ENCODE measurements at regions not wholly inside any gene's neighbourhood (a gene's known extent, or its start where the extent isn't known, plus 50 kb on each side); places are given as distances from the start of the nearest gene placed in this dataset.

DNA sequence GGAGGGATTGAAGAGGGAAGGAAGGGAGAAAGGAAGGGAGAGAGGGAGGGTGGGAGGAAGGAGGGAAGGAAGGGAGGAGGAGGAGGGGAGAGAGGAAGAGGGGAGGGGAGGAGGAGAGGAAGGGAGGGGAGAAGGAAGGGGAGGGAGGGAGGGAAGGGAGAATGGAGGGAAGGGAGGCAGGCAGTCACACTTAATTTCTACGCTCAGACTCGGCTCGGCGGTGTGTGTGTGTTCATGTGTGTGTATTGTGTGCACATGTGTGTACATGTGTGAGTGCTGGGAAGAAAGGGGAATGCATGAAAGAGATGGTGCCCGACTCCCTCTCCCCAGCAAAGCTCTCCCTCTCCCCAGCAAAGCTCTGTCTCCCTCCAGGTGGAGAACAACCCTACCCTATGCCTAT is 79.1 kb upstream of the AFDN start:
- CTCF ChIA-PET: no interaction called here
- no peak overlapping the region for H3K27ac Mint-ChIP-seq (ENCODE audit: unreplicated experiment)

DNA sequence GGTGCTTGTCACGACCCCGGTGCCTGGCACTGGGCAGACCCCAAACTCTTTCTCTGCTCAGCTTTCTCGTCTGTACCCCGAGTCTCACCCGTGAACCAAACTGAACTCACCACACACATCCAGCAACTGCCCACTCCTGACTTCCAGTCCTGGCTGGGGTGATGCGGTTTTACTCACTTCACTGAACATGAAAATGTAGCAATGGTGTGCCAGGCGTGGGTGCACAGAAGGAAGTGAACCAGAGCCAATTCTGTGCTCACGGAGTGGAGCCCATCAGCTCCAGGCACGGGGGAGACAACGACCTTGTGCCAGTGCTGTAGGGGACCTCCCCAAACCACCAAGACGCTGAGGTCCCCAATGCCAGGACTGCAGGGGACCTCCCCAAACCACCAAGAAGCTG is 78.7 kb upstream of the AFDN start:
- Mint-ChIP-seq H3K27ac (ENCODE audit: unreplicated experiment) (no peak overlapping the region), H3K36me3 (ENCODE audit: insufficient read depth, unreplicated experiment) (no peaks in the 10 kb centered on the region), H3K9me3 (ENCODE audit: low read depth, unreplicated experiment) (no peaks in the 10 kb centered on the region), H3K27me3 (ENCODE audit: unreplicated experiment) (no peaks in the 10 kb centered on the region), H3K4me1 (ENCODE audit: low read depth, unreplicated experiment) (peaks cover 19% of the 10 kb centered on the region), H3K4me3 (ENCODE audit: low read depth, unreplicated experiment) (no peak overlapping the region)
- TF ChIP-seq, protein P1, sequence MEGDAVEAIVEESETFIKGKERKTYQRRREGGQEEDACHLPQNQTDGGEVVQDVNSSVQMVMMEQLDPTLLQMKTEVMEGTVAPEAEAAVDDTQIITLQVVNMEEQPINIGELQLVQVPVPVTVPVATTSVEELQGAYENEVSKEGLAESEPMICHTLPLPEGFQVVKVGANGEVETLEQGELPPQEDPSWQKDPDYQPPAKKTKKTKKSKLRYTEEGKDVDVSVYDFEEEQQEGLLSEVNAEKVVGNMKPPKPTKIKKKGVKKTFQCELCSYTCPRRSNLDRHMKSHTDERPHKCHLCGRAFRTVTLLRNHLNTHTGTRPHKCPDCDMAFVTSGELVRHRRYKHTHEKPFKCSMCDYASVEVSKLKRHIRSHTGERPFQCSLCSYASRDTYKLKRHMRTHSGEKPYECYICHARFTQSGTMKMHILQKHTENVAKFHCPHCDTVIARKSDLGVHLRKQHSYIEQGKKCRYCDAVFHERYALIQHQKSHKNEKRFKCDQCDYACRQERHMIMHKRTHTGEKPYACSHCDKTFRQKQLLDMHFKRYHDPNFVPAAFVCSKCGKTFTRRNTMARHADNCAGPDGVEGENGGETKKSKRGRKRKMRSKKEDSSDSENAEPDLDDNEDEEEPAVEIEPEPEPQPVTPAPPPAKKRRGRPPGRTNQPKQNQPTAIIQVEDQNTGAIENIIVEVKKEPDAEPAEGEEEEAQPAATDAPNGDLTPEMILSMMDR (IDR thresholded peaks at IDR 0.05; ENCODE audit: unreplicated experiment): no peak
- BruUV-seq (replicated peaks): no TSS peak
- CTCF ChIA-PET: no interaction called here
- DNase-seq: no peak
- intact Hi-C loops (cut with micrococcal nuclease; ENCODE audit: unreplicated experiment): no loop called here

More for the DNA sequence above, 79.1 kb upstream of the AFDN start:
- H3K9me3 Mint-ChIP-seq (ENCODE audit: low read depth, unreplicated experiment): no peaks in the 10 kb centered on the region
- H3K27me3 Mint-ChIP-seq (ENCODE audit: unreplicated experiment): no peaks in the 10 kb centered on the region
- DNase-seq: no peak
- peaks cover 23% of the 10 kb centered on the region for H3K4me1 Mint-ChIP-seq (ENCODE audit: low read depth, unreplicated experiment)
- TF ChIP-seq, protein P1 (IDR thresholded peaks at IDR 0.05; ENCODE audit: unreplicated experiment): no peak
- intact Hi-C loops (cut with micrococcal nuclease; ENCODE audit: unreplicated experiment): no loop called here
- H3K36me3 Mint-ChIP-seq (ENCODE audit: insufficient read depth, unreplicated experiment): no peaks in the 10 kb centered on the region
- BruUV-seq (replicated peaks): no TSS peak
- no peak overlapping the region for H3K4me3 Mint-ChIP-seq (ENCODE audit: low read depth, unreplicated experiment)

DNA sequence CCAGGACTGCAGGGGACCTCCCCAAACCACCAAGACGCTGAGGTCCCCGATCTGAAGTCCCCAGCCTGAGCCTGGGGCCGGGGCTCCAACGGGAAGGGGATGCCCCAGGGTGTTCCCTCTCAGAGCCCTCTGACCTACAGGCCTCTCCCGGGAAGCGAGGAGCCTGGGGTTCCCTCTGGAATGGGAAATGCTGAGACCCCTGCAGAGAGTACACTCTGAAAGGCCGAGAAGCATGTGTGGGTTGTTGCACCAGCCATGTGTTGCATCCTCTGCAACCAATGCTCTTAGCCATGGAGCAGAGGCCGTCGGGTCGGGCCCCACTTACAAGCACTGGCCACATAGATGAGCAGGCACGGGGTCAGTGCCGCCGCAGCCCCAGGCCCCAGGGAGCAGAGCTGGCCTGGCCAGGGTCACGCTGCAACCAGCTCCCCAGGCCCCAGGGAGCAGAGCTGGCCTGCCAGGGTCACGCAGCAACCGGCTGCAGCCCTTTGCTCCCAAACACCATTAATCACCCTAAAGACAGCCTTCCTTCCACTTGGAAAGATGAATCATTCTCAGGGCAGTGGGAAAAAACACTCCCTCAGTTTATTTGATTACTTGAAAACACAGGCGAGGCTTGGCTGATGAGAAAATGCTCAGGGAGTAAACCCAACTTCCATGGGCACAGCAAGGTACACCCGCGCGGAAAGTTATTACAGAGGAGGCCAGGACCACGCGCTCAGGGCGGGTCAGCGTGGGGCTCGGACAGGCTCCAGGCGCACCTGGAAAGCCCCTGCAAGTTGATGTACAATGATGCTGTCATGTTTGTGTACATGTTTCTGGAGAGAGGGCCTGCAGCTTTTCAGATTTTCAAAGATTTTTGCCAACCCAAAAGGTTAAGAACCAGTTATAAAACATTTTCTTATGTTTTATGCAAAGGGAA is 78.0 kb upstream of the AFDN start:
- Mint-ChIP-seq H3K27me3 (ENCODE audit: unreplicated experiment) (no peaks in the 10 kb centered on the region), H3K4me1 (ENCODE audit: low read depth, unreplicated experiment) (peaks cover 17% of the 10 kb centered on the region), H3K9me3 (ENCODE audit: low read depth, unreplicated experiment) (no peaks in the 10 kb centered on the region), H3K27ac (ENCODE audit: unreplicated experiment) (no peak overlapping the region), H3K36me3 (ENCODE audit: insufficient read depth, unreplicated experiment) (no peaks in the 10 kb centered on the region), H3K4me3 (ENCODE audit: low read depth, unreplicated experiment) (no peak overlapping the region)
- no peak for DNase-seq
- CTCF ChIA-PET: no interaction called here
- TF ChIP-seq, protein P1 (IDR thresholded peaks at IDR 0.05; ENCODE audit: unreplicated experiment): no peak
- no TSS peak for BruUV-seq (replicated peaks)
- intact Hi-C loops (cut with micrococcal nuclease; ENCODE audit: unreplicated experiment): no loop called here

DNA sequence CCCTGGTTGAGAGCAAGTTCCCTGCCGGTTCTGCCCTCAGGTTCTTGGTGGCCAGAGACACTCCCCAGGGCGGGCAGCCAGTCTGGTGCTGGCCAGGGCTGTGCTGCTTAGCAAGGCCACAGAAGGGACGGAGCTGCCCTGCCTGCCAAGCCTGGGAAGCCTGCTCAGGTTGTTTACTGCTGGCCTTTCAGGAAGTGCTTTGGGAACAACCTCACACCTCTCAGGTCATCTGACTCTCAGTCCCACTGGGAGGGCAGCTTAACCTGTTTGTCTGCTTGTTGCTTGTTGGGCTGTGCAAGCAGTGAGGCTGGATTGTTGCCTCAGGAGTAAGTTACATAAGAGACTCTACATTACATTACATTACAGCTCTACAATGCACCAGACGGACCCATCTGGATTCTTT is 75.8 kb upstream of the AFDN start:
- CTCF ChIA-PET: interaction anchor here (0.7 to 1.8 kb wide), 5 partner anchors 38 to 50 kb away, joined by 3 to 4 read pairs (median 3); no protein-coding TSS in a partner anchor
- peak; percentile 90 for DNase-seq
- no TSS peak for BruUV-seq (replicated peaks)
- peak overlapping the region; percentile 74 for H3K27ac Mint-ChIP-seq (ENCODE audit: unreplicated experiment)
- intact Hi-C loops (cut with micrococcal nuclease; ENCODE audit: unreplicated experiment): no loop called here
- no peaks in the 10 kb centered on the region for H3K9me3 Mint-ChIP-seq (ENCODE audit: low read depth, unreplicated experiment)
- H3K27me3 Mint-ChIP-seq (ENCODE audit: unreplicated experiment): no peaks in the 10 kb centered on the region
- H3K4me3 Mint-ChIP-seq (ENCODE audit: low read depth, unreplicated experiment): no peak overlapping the region
- no peaks in the 10 kb centered on the region for H3K36me3 Mint-ChIP-seq (ENCODE audit: insufficient read depth, unreplicated experiment)
- TF ChIP-seq, protein P1 (IDR thresholded peaks at IDR 0.05; ENCODE audit: unreplicated experiment): no peak
- H3K4me1 Mint-ChIP-seq (ENCODE audit: low read depth, unreplicated experiment): peaks cover 17% of the 10 kb centered on the region
